DND-41 (cell line): ENCODE measurements at regions not wholly inside any gene's neighbourhood (a gene's known extent, or its start where the extent isn't known, plus 50 kb on each side); places are given as distances from the start of the nearest gene placed in this dataset.

Experiments
- CTCF ChIP-seq: IDR thresholded peaks from 2 replicates; pipeline ENCODE4 v1.5.1; 2012; ENCODE audit warnings: borderline replicate concordance, low read length, moderate library complexity, mild to moderate bottlenecking; ENCODE audit not compliant: poor library complexity, severe bottlenecking; ENCODE audit errors: extremely low read depth
- EZH2 ChIP-seq: IDR thresholded peaks from 3 replicates; pipeline ENCODE4 v1.6.1; 2012; ENCODE audit warnings: borderline replicate concordance, low read depth, mild to moderate bottlenecking, moderate library complexity, low read length, inconsistent platforms; ENCODE audit not compliant: severe bottlenecking

- no peak for TF ChIP-seq CTCF
- TF ChIP-seq EZH2 = no peak
Measured at GRCh38 chr13:83536941-83537340, 345.3 kb downstream of the SLITRK1 start.
